Activated CD8-positive, alpha-beta T cell treated with anti-CD3 and anti-CD28 coated beads for 36 hours (primary cell): ENCODE measurements at regions not wholly inside any gene's neighbourhood (a gene's known extent, or its start where the extent isn't known, plus 50 kb on each side); places are given as distances from the start of the nearest gene placed in this dataset.

ENCODE experiments used
- ATAC-seq: fragments of 200-7000 bp; cut with Tn5 transposase; one replicate; pipeline ENCODE4 v1.10.0; 2021; ENCODE audit warnings: mild to moderate bottlenecking, moderate library complexity
- CTCF ChIA-PET: fragments of 350-600 bp; sonication (Branson Sonifier 250); formaldehyde crosslinking; loops from one replicate; lab custom pipeline; 2021; ENCODE audit warnings: antibody characterized with exemption; lab: Charles Lee
- POLR2A ChIA-PET: fragments of 350-600 bp; sonication (Branson Sonifier 250); formaldehyde crosslinking; loops from one replicate; lab custom pipeline; 2021; ENCODE audit warnings: antibody characterized with exemption; lab: Charles Lee
- DNase-seq: peaks from one replicate; pipeline ENCODE4 v3.0.0-alpha.2; 2020
- H3K27ac Mint-ChIP-seq: one replicate; pipeline ENCODE4 v1.8.0; 2021; ENCODE audit warnings: mild to moderate bottlenecking, mixed read lengths
- H3K27me3 Mint-ChIP-seq: one replicate; pipeline ENCODE4 v1.8.0; 2021; ENCODE audit warnings: mixed read lengths
- H3K36me3 Mint-ChIP-seq: one replicate; pipeline ENCODE4 v1.8.0; 2021; ENCODE audit warnings: low read depth, mixed read lengths
- H3K4me1 Mint-ChIP-seq: one replicate; pipeline ENCODE4 v1.8.0; 2021; ENCODE audit warnings: low read depth, mixed read lengths
- H3K4me3 Mint-ChIP-seq: one replicate; pipeline ENCODE4 v1.8.0; 2021; ENCODE audit warnings: mild to moderate bottlenecking, moderate library complexity, mixed read lengths
- H3K9me3 Mint-ChIP-seq: one replicate; pipeline ENCODE4 v1.8.0; 2021; ENCODE audit warnings: mixed read lengths
- CTCF ChIP-seq: fragments of 200-600 bp; IDR thresholded peaks from one replicate; pipeline ENCODE4 v1.8.0; 2022; ENCODE audit warnings: antibody characterized with exemption, mild to moderate bottlenecking
- intact Hi-C: fragments of 100-400 bp; cut with micrococcal nuclease; formaldehyde crosslinking; loops from one replicate; pipeline ENCODE4 v1.10.0; 2022

GRCh38 chr3:104629038-104629437, 737.7 kb upstream of the ALCAM start:
- TF ChIP-seq CTCF = no peak
- Mint-ChIP-seq H3K4me3 (no peak overlapping the region), H3K36me3 (no peaks in the 10 kb centered on the region), H3K4me1 (no peaks in the 10 kb centered on the region), H3K9me3 (peaks cover 4% of the 10 kb centered on the region), H3K27me3 (no peaks in the 10 kb centered on the region), H3K27ac (no peak overlapping the region)
- no peak for ATAC-seq
- ChIA-PET CTCF (no interaction called here), POLR2A (no interaction called here)
- DNase-seq = no peak
- intact Hi-C loops = no loop called here

- Mint-ChIP-seq H3K9me3 (peaks cover 4% of the 10 kb centered on the region), H3K27ac (no peak overlapping the region), H3K4me1 (no peaks in the 10 kb centered on the region), H3K36me3 (no peaks in the 10 kb centered on the region), H3K4me3 (no peak overlapping the region), H3K27me3 (no peaks in the 10 kb centered on the region)
- intact Hi-C loops = no loop called here
- DNase-seq (no peak), ATAC-seq (no peak)
- ChIA-PET POLR2A (no interaction called here), CTCF (no interaction called here)
- no peak for TF ChIP-seq CTCF
These were observed 735.5 kb upstream of the ALCAM start for GRCh38 chr3:104631254-104631653.

GRCh38 chr3:104632521-104632920, 734.2 kb upstream of the ALCAM start:
- DNase-seq (no peak), ATAC-seq (no peak)
- H3K27me3 Mint-ChIP-seq = peaks cover 1% of the 10 kb centered on the region
- no peak for TF ChIP-seq CTCF
- H3K9me3 Mint-ChIP-seq = peaks cover 4% of the 10 kb centered on the region
- no peak overlapping the region for H3K27ac Mint-ChIP-seq
- intact Hi-C loops = no loop called here
- H3K36me3 Mint-ChIP-seq = no peaks in the 10 kb centered on the region
- no peaks in the 10 kb centered on the region for H3K4me1 Mint-ChIP-seq
- ChIA-PET POLR2A (no interaction called here), CTCF (no interaction called here)
- no peak overlapping the region for H3K4me3 Mint-ChIP-seq

GRCh38 chr3:104632947-104633346, 733.8 kb upstream of the ALCAM start:
- POLR2A ChIA-PET = no interaction called here
- CTCF ChIA-PET = no interaction called here
- TF ChIP-seq CTCF = no peak
- Mint-ChIP-seq H3K4me3 (no peak overlapping the region), H3K36me3 (no peaks in the 10 kb centered on the region), H3K27me3 (peaks cover 1% of the 10 kb centered on the region), H3K4me1 (no peaks in the 10 kb centered on the region), H3K9me3 (peaks cover 4% of the 10 kb centered on the region), H3K27ac (no peak overlapping the region)
- no peak for ATAC-seq
- intact Hi-C loops = no loop called here
- no peak for DNase-seq

- peaks cover 7% of the 10 kb centered on the region for H3K9me3 Mint-ChIP-seq
- DNase-seq = no peak
- ATAC-seq = no peak
- no peak overlapping the region for H3K27ac Mint-ChIP-seq
- POLR2A ChIA-PET = no interaction called here
- H3K4me3 Mint-ChIP-seq = no peak overlapping the region
- H3K27me3 Mint-ChIP-seq = peaks cover 1% of the 10 kb centered on the region
- CTCF ChIA-PET = interaction anchor here (1.5 kb wide), 1 partner anchor 10 kb away, joined by 4 read pairs; no protein-coding TSS in a partner anchor
- no peak for TF ChIP-seq CTCF
- H3K4me1 Mint-ChIP-seq = no peaks in the 10 kb centered on the region
- intact Hi-C loops = no loop called here
- no peaks in the 10 kb centered on the region for H3K36me3 Mint-ChIP-seq
These were observed 730.7 kb upstream of the ALCAM start for GRCh38 chr3:104635872-104636580.
